Activated CD8-positive, alpha-beta T cell treated with anti-CD3 and anti-CD28 coated beads, Interleukin-2, amount 10 ng/mL, durations not matched to agents 7 days and 5 days (primary cell): ENCODE measurements at regions not wholly inside any gene's neighbourhood (a gene's known extent, or its start where the extent isn't known, plus 50 kb on each side); places are given as distances from the start of the nearest gene placed in this dataset.

Experiments used
- ATAC-seq: fragments of 150-1000 bp; cut with Tn5 transposase; one replicate; pipeline ENCODE4 v1.10.0; 2021; ENCODE audit warnings: moderate library complexity
- CTCF ChIA-PET: fragments of 350-600 bp; sonication (Branson Sonifier 250); formaldehyde crosslinking; loops from one replicate; lab custom pipeline; 2021; ENCODE audit warnings: antibody characterized with exemption; lab: Charles Lee
- POLR2A ChIA-PET: fragments of 350-600 bp; sonication (Branson Sonifier 250); formaldehyde crosslinking; loops from one replicate; lab custom pipeline; 2021; ENCODE audit warnings: antibody characterized with exemption; lab: Charles Lee
- DNase-seq: peaks from one replicate; pipeline ENCODE4 v3.0.0-alpha.2; 2020
- H3K27ac Mint-ChIP-seq: one replicate; pipeline ENCODE4 v1.8.0; 2021; ENCODE audit warnings: mild to moderate bottlenecking, mixed read lengths
- H3K27me3 Mint-ChIP-seq: one replicate; pipeline ENCODE4 v1.8.0; 2021; ENCODE audit warnings: low read depth, mixed read lengths
- H3K36me3 Mint-ChIP-seq: one replicate; pipeline ENCODE4 v1.8.0; 2021; ENCODE audit warnings: low read depth, mixed read lengths
- H3K4me1 Mint-ChIP-seq: one replicate; pipeline ENCODE4 v1.8.0; 2021; ENCODE audit warnings: low read depth, mixed read lengths
- H3K4me3 Mint-ChIP-seq: one replicate; pipeline ENCODE4 v1.8.0; 2021; ENCODE audit warnings: mild to moderate bottlenecking, mixed read lengths
- H3K9me3 Mint-ChIP-seq: one replicate; pipeline ENCODE4 v1.8.0; 2022; ENCODE audit warnings: mixed read lengths; ENCODE audit not compliant: insufficient read depth

- Mint-ChIP-seq H3K4me3 (no peak overlapping the region), H3K9me3 (peaks cover 21% of the 10 kb centered on the region), H3K27ac (no peak overlapping the region), H3K36me3 (peaks cover 2% of the 10 kb centered on the region), H3K4me1 (no peaks in the 10 kb centered on the region), H3K27me3 (no peaks in the 10 kb centered on the region)
- ATAC-seq (no peak), DNase-seq (no peak)
- ChIA-PET POLR2A (no interaction called here), CTCF (no interaction called here)
Observed at GRCh38 chr5:30596495-30597064, 596.9 kb upstream of the CDH6 start.

DNA sequence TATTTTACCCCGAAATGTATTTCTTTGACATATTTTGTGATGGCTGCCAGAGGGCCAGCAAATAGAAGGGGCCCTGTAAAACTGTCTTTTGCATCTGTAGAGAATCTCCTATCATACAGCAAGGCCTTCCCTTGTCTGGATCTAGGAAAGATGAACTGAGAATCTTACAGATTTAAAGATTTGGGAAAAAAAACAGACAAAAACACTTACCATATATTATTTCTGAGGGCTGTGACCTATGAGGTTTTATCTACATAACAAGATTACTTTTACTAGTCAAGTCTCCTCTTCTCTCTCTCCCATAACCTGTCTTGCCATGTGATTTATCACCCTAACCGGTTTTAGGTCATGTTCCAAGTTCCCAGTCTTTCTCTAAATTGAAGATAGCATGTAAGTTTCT, 599.2 kb upstream of the CDH6 start:
- no peak overlapping the region for H3K4me3 Mint-ChIP-seq
- DNase-seq (no peak), ATAC-seq (no peak)
- no peaks in the 10 kb centered on the region for H3K36me3 Mint-ChIP-seq
- H3K27ac Mint-ChIP-seq = no peak overlapping the region
- POLR2A ChIA-PET = no interaction called here
- no peaks in the 10 kb centered on the region for H3K4me1 Mint-ChIP-seq
- CTCF ChIA-PET = no interaction called here
- no peaks in the 10 kb centered on the region for H3K27me3 Mint-ChIP-seq
- H3K9me3 Mint-ChIP-seq = peaks cover 21% of the 10 kb centered on the region

DNA sequence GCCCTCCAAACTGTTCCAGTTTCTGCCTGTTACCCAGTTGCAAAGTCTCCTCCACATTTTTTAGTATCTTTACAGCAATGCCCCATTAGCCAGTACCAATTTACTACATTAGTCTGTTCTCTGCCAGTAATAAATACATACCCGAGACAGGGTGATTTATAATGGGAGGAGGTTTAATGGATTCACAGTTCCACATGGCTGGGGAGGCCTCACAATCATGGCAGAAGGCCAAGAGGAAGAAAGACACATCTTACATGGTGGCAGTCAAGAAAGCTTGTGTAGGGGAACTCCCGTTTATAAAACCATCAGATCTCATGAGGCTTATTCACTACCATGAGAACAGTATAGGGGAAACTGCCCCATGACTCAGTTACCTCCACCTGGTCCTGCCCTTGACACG, 600.7 kb upstream of the CDH6 start:
- H3K36me3 Mint-ChIP-seq = no peaks in the 10 kb centered on the region
- no peaks in the 10 kb centered on the region for H3K27me3 Mint-ChIP-seq
- peaks cover 17% of the 10 kb centered on the region for H3K9me3 Mint-ChIP-seq
- ChIA-PET POLR2A (no interaction called here), CTCF (no interaction called here)
- H3K27ac Mint-ChIP-seq = no peak overlapping the region
- no peaks in the 10 kb centered on the region for H3K4me1 Mint-ChIP-seq
- DNase-seq = no peak
- ATAC-seq = no peak
- H3K4me3 Mint-ChIP-seq = no peak overlapping the region

GRCh38 chr5:30581198-30581935, 612.1 kb upstream of the CDH6 start:
- H3K27ac Mint-ChIP-seq = no peak overlapping the region
- no peak overlapping the region for H3K4me3 Mint-ChIP-seq
- no peaks in the 10 kb centered on the region for H3K36me3 Mint-ChIP-seq
- peaks cover 9% of the 10 kb centered on the region for H3K9me3 Mint-ChIP-seq
- no peaks in the 10 kb centered on the region for H3K4me1 Mint-ChIP-seq
- no peak for DNase-seq
- ChIA-PET CTCF (interaction anchor here (0.6 kb wide), 1 partner anchor 30 kb away, joined by 4 read pairs; no protein-coding TSS in a partner anchor), POLR2A (no interaction called here)
- no peak for ATAC-seq
- no peaks in the 10 kb centered on the region for H3K27me3 Mint-ChIP-seq

DNA sequence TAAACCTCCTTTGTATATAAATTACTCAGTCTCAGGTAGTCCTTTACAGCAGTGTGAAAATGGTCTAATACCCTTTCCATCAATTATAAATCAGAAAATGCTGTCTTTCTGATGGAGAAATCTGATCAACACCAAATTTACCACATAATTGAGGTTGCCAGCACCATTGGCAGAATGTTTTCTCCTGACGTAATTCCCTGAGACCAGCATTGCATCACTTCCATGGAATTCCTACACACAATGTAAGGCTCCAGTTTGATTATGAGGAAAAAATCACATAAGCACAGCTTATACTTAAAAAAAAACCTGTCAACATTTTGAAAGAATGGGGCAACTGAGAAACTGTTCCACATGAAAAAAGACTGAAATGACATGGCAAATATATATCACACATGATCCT, 618.7 kb upstream of the CDH6 start:
- Mint-ChIP-seq H3K27ac (no peak overlapping the region), H3K4me1 (no peaks in the 10 kb centered on the region), H3K9me3 (peaks cover 8% of the 10 kb centered on the region), H3K36me3 (no peaks in the 10 kb centered on the region), H3K4me3 (no peak overlapping the region), H3K27me3 (no peaks in the 10 kb centered on the region)
- ChIA-PET CTCF (no interaction called here), POLR2A (no interaction called here)
- no peak for DNase-seq
- no peak for ATAC-seq

DNA sequence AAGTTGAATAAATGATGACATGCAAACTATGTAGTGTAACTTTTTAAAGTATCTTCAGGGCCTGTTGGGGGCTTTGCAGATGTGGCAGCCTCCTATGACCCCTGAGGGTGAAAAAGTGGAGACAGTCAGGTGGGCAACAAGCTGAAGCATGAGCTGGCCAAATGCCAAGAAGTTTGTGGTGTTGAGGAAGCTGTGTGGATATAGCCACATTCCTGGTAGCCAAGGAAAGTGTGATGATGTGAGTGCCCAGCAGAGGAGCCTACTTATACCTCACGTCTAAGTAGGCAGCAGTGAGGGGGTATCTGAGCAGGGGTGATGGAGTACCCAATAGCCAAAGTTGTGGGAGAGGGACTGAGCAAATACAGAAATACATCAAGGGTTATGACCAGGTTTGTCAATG, 621.2 kb upstream of the CDH6 start:
- Mint-ChIP-seq H3K4me3 (no peak overlapping the region), H3K4me1 (no peaks in the 10 kb centered on the region), H3K9me3 (peaks cover 10% of the 10 kb centered on the region), H3K36me3 (no peaks in the 10 kb centered on the region), H3K27ac (no peak overlapping the region), H3K27me3 (no peaks in the 10 kb centered on the region)
- no peak for ATAC-seq
- ChIA-PET CTCF (no interaction called here), POLR2A (no interaction called here)
- DNase-seq = no peak

- Mint-ChIP-seq H3K27me3 (no peaks in the 10 kb centered on the region), H3K36me3 (no peaks in the 10 kb centered on the region), H3K27ac (no peak overlapping the region), H3K4me1 (no peaks in the 10 kb centered on the region), H3K9me3 (peaks cover 15% of the 10 kb centered on the region), H3K4me3 (no peak overlapping the region)
- ATAC-seq (no peak), DNase-seq (no peak)
- POLR2A ChIA-PET = no interaction called here
- CTCF ChIA-PET = no interaction called here
Observed at GRCh38 chr5:30561771-30562170, 631.7 kb upstream of the CDH6 start.

DNA sequence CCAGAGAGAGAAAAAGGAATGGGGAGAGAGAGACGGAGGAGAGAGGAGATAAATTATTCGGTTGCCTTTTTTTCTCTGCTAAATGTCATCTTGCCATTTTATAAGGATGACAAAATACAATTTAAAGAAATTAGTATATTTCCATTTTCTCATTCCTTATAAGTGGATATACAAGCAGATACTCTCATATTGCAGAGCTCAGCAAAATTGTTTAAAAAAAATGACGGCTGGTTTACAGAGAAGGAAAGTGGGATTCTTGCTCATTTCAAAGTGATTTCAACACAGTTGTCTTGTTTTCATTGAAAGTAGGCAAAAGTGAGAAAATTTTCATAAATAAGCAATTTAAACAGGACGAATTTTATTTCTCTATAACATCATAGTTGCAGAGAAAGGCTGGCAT, 641.9 kb upstream of the CDH6 start:
- Mint-ChIP-seq H3K27me3 (no peaks in the 10 kb centered on the region), H3K27ac (no peak overlapping the region), H3K36me3 (no peaks in the 10 kb centered on the region), H3K4me1 (no peaks in the 10 kb centered on the region), H3K4me3 (no peak overlapping the region), H3K9me3 (peaks cover 15% of the 10 kb centered on the region)
- ChIA-PET POLR2A (no interaction called here), CTCF (interaction anchor here (0.5 kb wide), 1 partner anchor 274 kb away, joined by 3 read pairs; no protein-coding TSS in a partner anchor)
- DNase-seq (no peak), ATAC-seq (no peak)

DNA sequence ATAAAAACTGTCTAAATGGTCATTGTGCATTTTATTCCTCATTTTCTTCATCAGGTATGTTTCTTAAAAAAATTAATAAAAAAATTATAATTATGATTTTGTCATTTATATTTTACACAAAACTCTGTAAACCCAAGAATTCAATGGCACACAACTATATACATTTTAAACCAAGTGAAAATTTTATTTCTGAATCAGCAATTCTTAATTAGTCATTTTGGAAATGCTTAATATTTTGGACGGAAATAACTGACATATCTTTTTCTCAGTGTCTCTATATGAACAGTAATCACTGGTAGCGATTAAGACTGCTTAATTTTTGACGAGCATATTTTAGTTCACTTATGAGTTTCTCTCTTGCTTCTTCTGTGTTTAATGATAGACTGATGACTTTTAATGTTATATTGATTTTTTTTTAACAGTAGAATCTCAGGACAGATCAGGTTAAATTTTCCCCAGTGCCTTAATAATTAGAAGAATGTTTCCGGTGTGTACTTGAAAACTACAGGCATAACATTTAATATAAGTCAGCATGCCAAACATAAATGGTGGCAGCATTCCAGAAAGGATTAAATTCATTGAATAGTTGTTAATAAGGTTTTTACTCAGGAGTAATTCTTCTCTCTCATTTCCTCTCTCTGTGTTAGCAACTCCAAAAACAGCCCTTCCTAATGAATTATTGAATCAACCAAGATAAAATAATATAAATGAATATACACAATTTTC, 644.7 kb upstream of the CDH6 start:
- Mint-ChIP-seq H3K27me3 (no peaks in the 10 kb centered on the region), H3K36me3 (no peaks in the 10 kb centered on the region), H3K4me3 (no peak overlapping the region), H3K9me3 (peaks cover 22% of the 10 kb centered on the region), H3K4me1 (no peaks in the 10 kb centered on the region), H3K27ac (no peak overlapping the region)
- DNase-seq = no peak
- ChIA-PET CTCF (no interaction called here), POLR2A (no interaction called here)
- no peak for ATAC-seq

GRCh38 chr5:30540150-30540549, 653.3 kb upstream of the CDH6 start:
- ChIA-PET CTCF (no interaction called here), POLR2A (no interaction called here)
- peaks cover 15% of the 10 kb centered on the region for H3K9me3 Mint-ChIP-seq
- H3K27ac Mint-ChIP-seq = no peak overlapping the region
- H3K27me3 Mint-ChIP-seq = no peaks in the 10 kb centered on the region
- H3K4me1 Mint-ChIP-seq = no peaks in the 10 kb centered on the region
- H3K4me3 Mint-ChIP-seq = no peak overlapping the region
- DNase-seq (no peak), ATAC-seq (no peak)
- H3K36me3 Mint-ChIP-seq = no peaks in the 10 kb centered on the region

- Mint-ChIP-seq H3K27me3 (no peaks in the 10 kb centered on the region), H3K4me1 (no peaks in the 10 kb centered on the region), H3K27ac (no peak overlapping the region), H3K4me3 (no peak overlapping the region), H3K36me3 (no peaks in the 10 kb centered on the region), H3K9me3 (peaks cover 18% of the 10 kb centered on the region)
- no peak for DNase-seq
- POLR2A ChIA-PET = no interaction called here
- ATAC-seq = no peak
- CTCF ChIA-PET = no interaction called here
Observed at GRCh38 chr5:30539004-30539634, 654.4 kb upstream of the CDH6 start.

DNA sequence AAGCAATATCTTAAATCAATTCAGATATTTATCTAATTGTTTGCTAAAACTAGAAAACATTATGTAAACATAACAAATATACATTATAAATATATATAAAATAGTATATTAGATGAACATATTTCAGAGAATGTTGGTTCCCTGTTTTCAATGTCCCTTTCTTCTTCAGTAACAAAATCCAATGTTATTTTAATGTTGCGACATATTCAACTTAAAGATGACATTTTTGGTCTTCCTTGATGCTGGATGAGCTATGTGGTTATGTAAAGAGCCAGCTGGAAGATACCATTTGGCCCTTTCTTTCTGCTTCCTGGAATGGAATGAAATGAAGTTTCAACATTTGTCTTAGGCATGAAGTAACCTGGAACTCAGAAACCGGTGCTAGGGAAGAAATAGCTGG, 668.1 kb upstream of the CDH6 start:
- no peaks in the 10 kb centered on the region for H3K4me1 Mint-ChIP-seq
- no peaks in the 10 kb centered on the region for H3K36me3 Mint-ChIP-seq
- no peak overlapping the region for H3K27ac Mint-ChIP-seq
- ChIA-PET POLR2A (no interaction called here), CTCF (no interaction called here)
- H3K27me3 Mint-ChIP-seq = no peaks in the 10 kb centered on the region
- no peak overlapping the region for H3K4me3 Mint-ChIP-seq
- ATAC-seq (no peak), DNase-seq (no peak)
- peaks cover 14% of the 10 kb centered on the region for H3K9me3 Mint-ChIP-seq
